Common myeloid progenitor, CD34-positive (primary cell): ENCODE measurements at regions not wholly inside any gene's neighbourhood (a gene's known extent, or its start where the extent isn't known, plus 50 kb on each side); places are given as distances from the start of the nearest gene placed in this dataset.
"Not testable (repeated sequence)": the region's sequence is repeated elsewhere in the genome, so short reads cannot be mapped to it uniquely, and the experiment has no call there.

Source experiments
- CTCF ChIA-PET: fragments of 350-600 bp; sonication (Branson Sonifier 250); formaldehyde crosslinking; loops from one replicate; lab custom pipeline; 2021; ENCODE audit warnings: antibody characterized with exemption; lab: Charles Lee
- POLR2A ChIA-PET: fragments of 350-600 bp; sonication (Branson Sonifier 250); formaldehyde crosslinking; loops from one replicate; lab custom pipeline; 2021; ENCODE audit warnings: antibody characterized with exemption; lab: Charles Lee
- DNase-seq, 3 donors: peaks; one replicate each; pipeline versions ENCODE4 v3.0.0 to v3.0.0-alpha.2; 2013
- H3K27ac ChIP-seq, 2 experiments: 1 replicate in 1 of 2; 2 replicates in 1 of 2; pipeline ENCODE4 v1.7.0; 2013; ENCODE audit warnings: inconsistent platforms in 2 of 2, low read length in 2 of 2, mild to moderate bottlenecking in 2 of 2, low read depth in 1 of 2, moderate library complexity in 1 of 2; ENCODE audit not compliant: severe bottlenecking in 2 of 2, insufficient read depth in 1 of 2, poor library complexity in 1 of 2
- H3K27me3 ChIP-seq, 5 experiments: replicated peaks in 2 of 5; 1 replicate in 3 of 5; 2 replicates in 2 of 5; pipeline versions ENCODE4 v1.6.1 to v1.7.0; 2013; ENCODE audit warnings: low read length in 4 of 5, mild to moderate bottlenecking in 2 of 5, moderate library complexity in 2 of 5, inconsistent platforms in 1 of 5; ENCODE audit not compliant: insufficient read depth in 5 of 5, control insufficient read depth in 4 of 5
- H3K36me3 ChIP-seq, 4 experiments: 1 replicate in 2 of 4; 2 replicates in 2 of 4; pipeline versions ENCODE4 v1.6.1 to v1.7.0; 2013; ENCODE audit warnings: low read length in 3 of 4, control low read depth in 1 of 4, mild to moderate bottlenecking in 1 of 4; ENCODE audit not compliant: control insufficient read depth in 4 of 4, insufficient read depth in 4 of 4
- H3K4me1 ChIP-seq, 4 experiments: 1 replicate in 3 of 4; 2 replicates in 1 of 4; pipeline versions ENCODE4 v1.6.1 to v1.7.1; 2013; ENCODE audit warnings: low read length in 3 of 4, mild to moderate bottlenecking in 3 of 4, control low read depth in 1 of 4, inconsistent platforms in 1 of 4, moderate library complexity in 1 of 4; ENCODE audit not compliant: control insufficient read depth in 4 of 4, insufficient read depth in 4 of 4; ENCODE audit errors: control extremely low read depth in 1 of 4
- H3K4me3 ChIP-seq, 7 experiments: 1 replicate in 4 of 7; 2 replicates in 3 of 7; pipeline versions ENCODE4 v1.5.1 to v1.7.0; 2013; ENCODE audit warnings: mild to moderate bottlenecking in 7 of 7, low read length in 6 of 7, moderate library complexity in 6 of 7, inconsistent platforms in 2 of 7, low read depth in 2 of 7, control low read depth in 1 of 7; ENCODE audit not compliant: insufficient read depth in 4 of 7, control insufficient read depth in 1 of 7; ENCODE audit errors: extremely low read depth in 1 of 7
- H3K9me3 ChIP-seq, 5 experiments: 1 replicate in 4 of 5; 2 replicates in 1 of 5; pipeline versions ENCODE4 v1.6.1 to v1.7.1; 2013; ENCODE audit warnings: low read length in 4 of 5, mild to moderate bottlenecking in 2 of 5, inconsistent platforms in 1 of 5, low read depth in 1 of 5, moderate library complexity in 1 of 5; ENCODE audit not compliant: control insufficient read depth in 4 of 5, insufficient read depth in 2 of 5; ENCODE audit errors: control extremely low read depth in 1 of 5
- WGBS: methylation state at CpG from one replicate; pipeline ENCODE4 v1.1.5; 2013; ENCODE audit not compliant: insufficient coverage; 5-methylcytosine and 5-hydroxymethylcytosine counted together

DNA sequence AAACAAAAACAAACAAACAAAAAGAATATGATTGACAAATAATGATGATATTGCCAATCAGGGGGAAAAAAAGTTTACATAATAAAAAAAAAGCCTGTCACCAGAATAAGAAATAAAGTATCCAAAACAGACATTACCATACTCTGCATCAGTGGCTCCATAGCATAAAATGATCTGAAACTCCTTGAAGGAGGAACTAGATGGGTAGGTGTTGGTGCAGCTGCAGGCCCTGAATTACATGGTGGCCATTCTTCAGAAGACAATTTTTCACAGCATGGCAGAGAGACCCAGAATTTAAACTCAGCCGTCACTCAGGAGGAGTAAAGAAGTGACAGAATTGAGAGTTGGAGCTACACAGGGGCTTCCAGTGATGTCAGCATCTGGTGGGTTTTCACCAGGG lies 60.2 kb downstream of the GLUL start:
- H3K4me1 ChIP-seq = peaks cover 0 to 6% (median 4%) of the 10 kb centered on the region in 4 experiments
- no peaks in the 10 kb centered on the region for H3K9me3 ChIP-seq
- no peak overlapping the region for H3K4me3 ChIP-seq
- no peak for DNase-seq
- no peaks in the 10 kb centered on the region for H3K36me3 ChIP-seq
- 92% methylated on average over 1 of the region's 1 CpG for WGBS
- CTCF ChIA-PET = no interaction called here
- H3K27me3 ChIP-seq = no peaks in the 10 kb centered on the region
- no peak overlapping the region for H3K27ac ChIP-seq
- POLR2A ChIA-PET = no interaction called here

- no peak overlapping the region for H3K27ac ChIP-seq
- no peaks in the 10 kb centered on the region for H3K36me3 ChIP-seq
- H3K4me3 ChIP-seq = no peak overlapping the region
- CTCF ChIA-PET = interaction anchor here (0.6 kb wide), 2 partner anchors 82 to 83 kb away, joined by 3 to 5 read pairs; no protein-coding TSS in a partner anchor
- POLR2A ChIA-PET = interaction anchor here (0.5 kb wide), 1 partner anchor 160 kb away, joined by 4 read pairs; no protein-coding TSS in a partner anchor
- no peaks in the 10 kb centered on the region for H3K27me3 ChIP-seq
- DNase-seq = peak; percentile 15 to 60 (median 52)
- H3K4me1 ChIP-seq = peaks cover 0 to 4% (median 4%) of the 10 kb centered on the region in 4 experiments
- H3K9me3 ChIP-seq = no peaks in the 10 kb centered on the region
These were observed 61.3 kb downstream of the GLUL start for GRCh38 chr1:182330303-182330702.

- CTCF ChIA-PET = no interaction called here
- WGBS = 92% methylated on average over 2 of the region's 2 CpGs
These were observed 62.1 kb downstream of the GLUL start for GRCh38 chr1:182329471-182329870.

DNA sequence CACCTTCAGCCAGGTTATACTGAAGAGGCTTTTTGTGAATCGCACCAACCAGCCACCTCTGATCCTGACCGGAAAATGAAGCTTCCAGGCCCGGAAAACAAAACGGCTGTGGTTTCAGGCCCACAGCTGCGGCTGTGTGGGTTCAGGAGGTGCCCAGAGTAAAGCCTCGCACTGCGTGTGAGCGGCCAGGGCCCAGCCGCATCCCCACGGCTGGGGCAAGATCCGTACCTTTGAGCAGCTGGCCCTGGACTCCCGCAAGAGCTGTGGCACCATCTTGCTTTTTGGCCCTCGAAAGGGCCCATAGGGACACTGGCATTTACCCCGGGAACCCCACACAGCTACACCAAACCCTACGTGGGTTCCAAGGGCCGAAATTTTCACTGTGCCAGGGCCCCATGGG lies 63.0 kb downstream of the GLUL start:
- CTCF ChIA-PET = no interaction called here

More at GRCh38 chr1:182329471-182329870, 62.1 kb downstream of the GLUL start:
- Histone ChIP-seq H3K9me3 (no peaks in the 10 kb centered on the region), H3K4me1 (peaks cover 0 to 4% (median 2%) of the 10 kb centered on the region in 4 experiments), H3K27me3 (no peaks in the 10 kb centered on the region), H3K36me3 (no peaks in the 10 kb centered on the region), H3K27ac (no peak overlapping the region), H3K4me3 (no peak overlapping the region)
- DNase-seq = no peak
- POLR2A ChIA-PET = no interaction called here

DNA sequence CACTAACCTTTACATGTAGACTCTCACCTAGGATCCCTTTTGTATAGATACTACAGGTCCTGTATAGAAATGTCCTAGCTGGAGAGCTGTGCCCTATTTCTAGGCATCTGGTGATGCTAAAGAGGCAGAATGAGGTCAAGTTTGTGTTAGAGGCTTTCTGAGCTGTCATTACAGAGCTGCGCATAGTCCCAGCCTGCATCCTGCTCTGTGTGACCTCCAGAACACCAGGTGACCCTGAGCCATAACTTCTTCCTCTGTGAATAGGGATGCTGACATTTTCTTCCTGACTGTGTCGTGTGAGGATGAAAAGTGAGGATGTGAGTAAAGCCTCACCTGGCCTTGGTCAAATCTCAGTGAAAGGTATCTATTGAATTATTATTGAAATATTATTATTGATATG lies 66.3 kb downstream of the GLUL start:
- Histone ChIP-seq H3K4me3 (no peak overlapping the region), H3K4me1 (no peaks in the 10 kb centered on the region), H3K27me3 (no peaks in the 10 kb centered on the region), H3K27ac (no peak overlapping the region), H3K36me3 (no peaks in the 10 kb centered on the region), H3K9me3 (no peaks in the 10 kb centered on the region)
- no peak for DNase-seq
- ChIA-PET POLR2A (no interaction called here), CTCF (interaction anchor here (0.9 kb wide), 1 partner anchor 64 kb away, joined by 3 read pairs; no protein-coding TSS in a partner anchor)
- no CpG with 5 or more reads among the region's 2 CpGs for WGBS

More for the DNA sequence above, 63.0 kb downstream of the GLUL start:
- peaks cover 0 to 1% (median 0%) of the 10 kb centered on the region in 4 experiments for H3K4me1 ChIP-seq
- H3K9me3 ChIP-seq = no peaks in the 10 kb centered on the region
- POLR2A ChIA-PET = no interaction called here
- H3K36me3 ChIP-seq = no peaks in the 10 kb centered on the region
- WGBS = 96% methylated on average over 16 of the region's 16 CpGs
- no peak for DNase-seq
- H3K27ac ChIP-seq = no peak overlapping the region
- no peak overlapping the region for H3K4me3 ChIP-seq
- no peaks in the 10 kb centered on the region for H3K27me3 ChIP-seq

DNA sequence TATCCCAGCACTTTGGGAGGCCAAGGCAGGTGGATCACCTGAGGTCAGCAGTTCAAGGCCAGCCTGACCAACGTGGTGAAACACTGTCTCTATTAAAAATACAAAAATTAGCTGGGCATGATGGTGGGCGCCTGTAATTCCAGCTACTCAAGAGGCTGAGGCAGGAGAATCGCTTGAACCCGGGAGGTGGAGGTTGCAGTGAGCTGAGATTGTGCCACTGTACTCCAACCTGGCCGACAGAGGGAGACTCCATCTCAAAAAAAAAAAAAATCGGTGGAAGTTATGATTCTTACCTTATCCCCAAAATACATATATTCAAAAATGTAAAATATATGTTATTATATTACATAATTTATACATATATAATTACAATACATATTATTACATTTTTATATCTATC lies 70.1 kb downstream of the GLUL start:
- H3K4me1 ChIP-seq, H3K36me3 ChIP-seq, H3K27me3 ChIP-seq, H3K4me3 ChIP-seq, H3K9me3 ChIP-seq, H3K27ac ChIP-seq, POLR2A ChIA-PET, DNase-seq: not testable (repeated sequence)
- CTCF ChIA-PET = interaction anchor here (2.4 kb wide), 1 partner anchor 11 kb away, joined by 5 read pairs; no protein-coding TSS in a partner anchor
- 80% methylated on average over 2 of the region's 6 CpGs for WGBS

GRCh38 chr1:182317611-182318161 lies 73.9 kb downstream of the GLUL start:
- no CpG with 5 or more reads among the region's 1 CpG for WGBS
- CTCF ChIA-PET = interaction anchor here (0.9 kb wide), 1 partner anchor 10 kb away, joined by 4 read pairs; no protein-coding TSS in a partner anchor
- no peaks in the 10 kb centered on the region for H3K27me3 ChIP-seq

More at GRCh38 chr1:182317611-182318161, 73.9 kb downstream of the GLUL start:
- H3K27ac ChIP-seq = no peak overlapping the region
- no peak overlapping the region for H3K4me3 ChIP-seq
- POLR2A ChIA-PET = no interaction called here
- H3K9me3 ChIP-seq = no peaks in the 10 kb centered on the region
- no peak for DNase-seq
- H3K4me1 ChIP-seq = peaks cover 0 to 9% (median 0%) of the 10 kb centered on the region in 4 experiments
- no peaks in the 10 kb centered on the region for H3K36me3 ChIP-seq
